Aorta (tissue), 5 donors: ENCODE measurements at regions not wholly inside any gene's neighbourhood (a gene's known extent, or its start where the extent isn't known, plus 50 kb on each side); places are given as distances from the start of the nearest gene placed in this dataset.

Experiments used
- ATAC-seq: fragments of 200-7000 bp; cut with Tn5 transposase; one replicate; pipeline ENCODE4 v1.9.1; 2022; ENCODE audit warnings: moderate library complexity; ENCODE audit not compliant: low FRiP score
- DNase-seq, 2 donors: peaks; one replicate each; pipeline ENCODE4 v3.0.0-alpha.2; 2020
- H3K27ac ChIP-seq, 2 donors: one replicate each; pipeline ENCODE4 v1.5.1; 2013; ENCODE audit warnings: low read length in 2 of 2, mild to moderate bottlenecking in 2 of 2, moderate library complexity in 2 of 2, control low read depth in 1 of 2, inconsistent platforms in 1 of 2, low read depth in 1 of 2
- H3K27me3 ChIP-seq, 2 donors: one replicate each; pipeline ENCODE4 v1.6.1; 2013; ENCODE audit warnings: control low read depth in 1 of 2, low read length in 1 of 2, mild to moderate bottlenecking in 1 of 2, moderate library complexity in 1 of 2; ENCODE audit not compliant: insufficient read depth in 2 of 2, control insufficient read depth in 1 of 2
- H3K36me3 ChIP-seq, 2 donors: one replicate each; pipeline ENCODE4 v1.6.1; 2013; ENCODE audit warnings: control low read depth in 1 of 2, low read length in 1 of 2, mild to moderate bottlenecking in 1 of 2; ENCODE audit not compliant: insufficient read depth in 2 of 2, control insufficient read depth in 1 of 2
- H3K4me1 ChIP-seq, 2 donors: one replicate each; pipeline ENCODE4 v1.6.1; 2013; ENCODE audit warnings: low read length in 2 of 2, control low read depth in 1 of 2, mild to moderate bottlenecking in 1 of 2, moderate library complexity in 1 of 2; ENCODE audit not compliant: insufficient read depth in 2 of 2, control insufficient read depth in 1 of 2
- H3K4me3 ChIP-seq, 2 donors: one replicate each; pipeline ENCODE4 v1.5.1; 2013; ENCODE audit warnings: low read length in 2 of 2, control low read depth in 1 of 2, mild to moderate bottlenecking in 1 of 2
- H3K9me3 ChIP-seq: one replicate; pipeline ENCODE4 v1.6.1; 2013; ENCODE audit warnings: mild to moderate bottlenecking, low read length; ENCODE audit not compliant: control insufficient read depth
- WGBS, 2 donors: extraction: QIAGEN DNeasy Blood & Tissue Kit; methylation state at CpG; one replicate each; pipeline ENCODE4 v1.1.7; 2013; 5-methylcytosine and 5-hydroxymethylcytosine counted together
- intact Hi-C, 2 donors: fragments of 100-400 bp; cut with DNase I; formaldehyde crosslinking; loops; one replicate each; pipeline versions ENCODE4 v1.14.2 to v1.15.0; 2022
- donor health status: healthy with polysubstance abuse.
- donor health status: Bipolar disorder and iron deficiency.
- donor health status: DM: no; HTN: no; CAD: no.
- donor health status: DM: no; HTN: no; CAD: no.
- donor health status: DM: yes; HTN: yes; CAD: no.

GRCh38 chr3:1532935-1533606, 440.2 kb downstream of the CNTN6 start:
- Histone ChIP-seq H3K4me3 (no peak overlapping the region), H3K4me1 (peaks cover 0 to 1% of the 10 kb centered on the region in 2 donors), H3K27ac (no peak overlapping the region), H3K27me3 (no peaks in the 10 kb centered on the region), H3K36me3 (no peaks in the 10 kb centered on the region), H3K9me3 (no peaks in the 10 kb centered on the region)
- WGBS, 2 donors, result 94 to 96% methylated on average over 4 of the region's 4 CpGs
- ATAC-seq (no peak), DNase-seq (no peak)
- intact Hi-C loops, result no loop called here

GRCh38 chr3:1533763-1534162, 440.9 kb downstream of the CNTN6 start:
- ATAC-seq (no peak), DNase-seq (no peak)
- Histone ChIP-seq H3K36me3 (no peaks in the 10 kb centered on the region), H3K4me1 (no peaks in the 10 kb centered on the region), H3K27me3 (no peaks in the 10 kb centered on the region), H3K9me3 (no peaks in the 10 kb centered on the region), H3K27ac (no peak overlapping the region), H3K4me3 (no peak overlapping the region)
- WGBS, 2 donors, result 89 to 90% methylated on average over 2 of the region's 2 CpGs
- intact Hi-C loops, result no loop called here

GRCh38 chr3:1534252-1534651, 441.4 kb downstream of the CNTN6 start:
- Histone ChIP-seq H3K27ac (no peak overlapping the region), H3K4me1 (no peaks in the 10 kb centered on the region), H3K27me3 (no peaks in the 10 kb centered on the region), H3K4me3 (no peak overlapping the region), H3K36me3 (no peaks in the 10 kb centered on the region), H3K9me3 (no peaks in the 10 kb centered on the region)
- intact Hi-C loops, result no loop called here
- no peak for DNase-seq
- WGBS, 2 donors, result 79 to 89% methylated on average over 3 of the region's 3 CpGs
- ATAC-seq, result no peak

DNA sequence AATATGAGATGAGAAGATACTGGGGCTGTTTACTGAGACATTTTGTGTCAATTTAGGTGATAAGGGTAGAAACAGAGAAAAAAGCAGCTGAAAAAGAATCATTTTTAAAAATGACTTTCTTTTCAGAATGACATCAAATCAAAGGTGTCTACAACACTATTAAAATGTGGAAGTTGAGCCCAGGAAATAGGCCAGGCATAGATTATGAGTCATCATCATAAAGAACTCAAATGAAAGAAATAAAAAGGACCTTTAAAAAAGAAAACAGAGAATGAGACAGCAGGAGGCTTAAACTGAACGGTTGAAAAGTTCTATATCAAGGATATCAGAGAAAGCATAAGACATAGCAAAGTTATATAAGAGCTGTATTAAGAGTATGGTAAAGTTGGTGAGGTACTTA, 442.5 kb downstream of the CNTN6 start:
- intact Hi-C loops, result no loop called here
- 46 to 57% methylated on average over 1 of the region's 1 CpG for WGBS, 2 donors
- no peak for DNase-seq

GRCh38 chr3:1540686-1541085, 447.9 kb downstream of the CNTN6 start:
- Histone ChIP-seq H3K4me1 (no peaks in the 10 kb centered on the region), H3K4me3 (no peak overlapping the region), H3K27ac (no peak overlapping the region), H3K36me3 (no peaks in the 10 kb centered on the region), H3K27me3 (no peaks in the 10 kb centered on the region), H3K9me3 (no peaks in the 10 kb centered on the region)
- WGBS, 2 donors, result 91 to 97% methylated on average over 1 of the region's 1 CpG
- ATAC-seq (no peak), DNase-seq (no peak)
- intact Hi-C loops, result no loop called here

More for the DNA sequence above, 442.5 kb downstream of the CNTN6 start:
- Histone ChIP-seq H3K27ac (no peak overlapping the region), H3K27me3 (no peaks in the 10 kb centered on the region), H3K9me3 (no peaks in the 10 kb centered on the region), H3K36me3 (no peaks in the 10 kb centered on the region), H3K4me3 (no peak overlapping the region), H3K4me1 (no peaks in the 10 kb centered on the region)
- no peak for ATAC-seq

DNA sequence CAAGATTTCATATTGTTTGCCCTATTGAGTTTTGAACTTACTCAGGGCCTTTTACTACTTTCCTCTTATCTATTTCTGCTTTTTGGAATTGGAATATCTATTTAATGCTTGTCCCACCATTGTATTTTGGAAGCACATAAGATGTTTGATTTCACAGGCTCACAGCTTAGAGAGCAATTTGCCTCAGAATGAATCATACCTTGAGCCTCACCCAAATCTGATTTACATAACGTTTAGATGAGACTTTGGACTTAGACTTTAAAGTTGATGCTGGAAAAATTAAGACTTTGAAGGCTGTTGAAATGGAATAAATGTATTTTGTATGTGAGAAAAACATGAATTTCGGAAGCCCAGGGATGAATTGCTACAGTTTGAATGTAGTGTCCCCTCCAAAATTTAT, 458.9 kb downstream of the CNTN6 start:
- 67 to 68% methylated on average over 2 of the region's 2 CpGs for WGBS, 2 donors
- Histone ChIP-seq H3K4me1 (no peaks in the 10 kb centered on the region), H3K27me3 (no peaks in the 10 kb centered on the region), H3K27ac (no peak overlapping the region), H3K36me3 (no peaks in the 10 kb centered on the region), H3K9me3 (no peaks in the 10 kb centered on the region), H3K4me3 (no peak overlapping the region)
- intact Hi-C loops, result no loop called here
- DNase-seq, result no peak
- ATAC-seq, result no peak

DNA sequence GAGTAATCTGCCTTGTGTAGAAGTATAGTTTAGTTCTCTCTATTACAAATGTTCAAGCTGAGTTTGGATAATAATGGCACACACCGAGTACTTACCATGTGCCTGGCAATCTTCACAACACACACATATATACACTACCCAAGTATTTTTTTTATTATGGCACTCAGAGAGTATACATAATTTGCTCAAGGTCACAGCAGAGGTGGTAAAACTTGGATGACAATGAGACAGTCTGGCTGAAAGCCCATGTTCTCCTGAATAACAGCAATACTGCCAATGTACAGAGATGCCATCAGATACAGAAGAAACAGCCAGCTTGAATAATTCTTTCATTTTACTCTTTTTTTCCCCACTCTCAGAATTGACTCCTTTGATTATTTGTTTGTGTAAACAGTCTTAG, 460.0 kb downstream of the CNTN6 start:
- DNase-seq, result no peak

DNA sequence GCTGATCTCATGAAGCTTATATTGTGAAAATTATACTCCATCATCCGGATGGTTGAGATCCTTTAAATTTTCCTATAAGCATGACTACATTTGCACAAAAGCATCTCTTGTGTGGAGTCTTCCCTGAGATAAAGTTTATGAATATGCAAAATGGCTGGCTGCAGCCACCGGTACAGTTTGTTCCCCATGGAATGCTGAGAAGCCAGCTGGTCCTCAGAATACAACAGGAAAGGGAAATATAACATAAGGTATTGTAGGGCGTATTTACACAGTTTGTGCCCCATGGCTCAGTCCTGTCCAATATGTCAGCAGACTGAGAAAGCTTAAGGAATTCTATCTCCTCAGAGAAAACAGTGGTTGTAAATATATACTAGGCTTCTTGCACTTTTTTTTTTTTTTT, 468.6 kb downstream of the CNTN6 start:
- no peaks in the 10 kb centered on the region for H3K4me1 ChIP-seq
- H3K4me3 ChIP-seq, result no peak overlapping the region
- H3K36me3 ChIP-seq, result no peaks in the 10 kb centered on the region
- no peak overlapping the region for H3K27ac ChIP-seq
- intact Hi-C loops, result no loop called here
- WGBS, 2 donors, result 72 to 84% methylated on average over 3 of the region's 3 CpGs
- no peaks in the 10 kb centered on the region for H3K9me3 ChIP-seq
- no peaks in the 10 kb centered on the region for H3K27me3 ChIP-seq
- ATAC-seq (no peak), DNase-seq (no peak)

More for the DNA sequence above, 460.0 kb downstream of the CNTN6 start:
- no peaks in the 10 kb centered on the region for H3K4me1 ChIP-seq
- no peaks in the 10 kb centered on the region for H3K9me3 ChIP-seq
- H3K36me3 ChIP-seq, result no peaks in the 10 kb centered on the region
- 69 to 73% methylated on average over 1 of the region's 1 CpG for WGBS, 2 donors
- H3K4me3 ChIP-seq, result no peak overlapping the region
- intact Hi-C loops, result no loop called here
- no peak overlapping the region for H3K27ac ChIP-seq
- no peak for ATAC-seq
- no peaks in the 10 kb centered on the region for H3K27me3 ChIP-seq

GRCh38 chr3:1571736-1572135, 478.9 kb downstream of the CNTN6 start:
- ATAC-seq, result no peak
- no peaks in the 10 kb centered on the region for H3K4me1 ChIP-seq
- intact Hi-C loops, result no loop called here

More at GRCh38 chr3:1571736-1572135, 478.9 kb downstream of the CNTN6 start:
- Histone ChIP-seq H3K27me3 (no peaks in the 10 kb centered on the region), H3K9me3 (no peaks in the 10 kb centered on the region), H3K4me3 (no peak overlapping the region), H3K27ac (no peak overlapping the region), H3K36me3 (no peaks in the 10 kb centered on the region)
- no peak for DNase-seq
